ENCODE measurements at regions not wholly inside any gene's neighbourhood (a gene's known extent, or its start where the extent isn't known, plus 50 kb on each side); places are given as distances from the start of the nearest gene placed in this dataset.

GRCh38 chr7:25900245-25900644, 251.8 kb upstream of the NFE2L3 start:
- TF ChIP-seq, protein P1, sequence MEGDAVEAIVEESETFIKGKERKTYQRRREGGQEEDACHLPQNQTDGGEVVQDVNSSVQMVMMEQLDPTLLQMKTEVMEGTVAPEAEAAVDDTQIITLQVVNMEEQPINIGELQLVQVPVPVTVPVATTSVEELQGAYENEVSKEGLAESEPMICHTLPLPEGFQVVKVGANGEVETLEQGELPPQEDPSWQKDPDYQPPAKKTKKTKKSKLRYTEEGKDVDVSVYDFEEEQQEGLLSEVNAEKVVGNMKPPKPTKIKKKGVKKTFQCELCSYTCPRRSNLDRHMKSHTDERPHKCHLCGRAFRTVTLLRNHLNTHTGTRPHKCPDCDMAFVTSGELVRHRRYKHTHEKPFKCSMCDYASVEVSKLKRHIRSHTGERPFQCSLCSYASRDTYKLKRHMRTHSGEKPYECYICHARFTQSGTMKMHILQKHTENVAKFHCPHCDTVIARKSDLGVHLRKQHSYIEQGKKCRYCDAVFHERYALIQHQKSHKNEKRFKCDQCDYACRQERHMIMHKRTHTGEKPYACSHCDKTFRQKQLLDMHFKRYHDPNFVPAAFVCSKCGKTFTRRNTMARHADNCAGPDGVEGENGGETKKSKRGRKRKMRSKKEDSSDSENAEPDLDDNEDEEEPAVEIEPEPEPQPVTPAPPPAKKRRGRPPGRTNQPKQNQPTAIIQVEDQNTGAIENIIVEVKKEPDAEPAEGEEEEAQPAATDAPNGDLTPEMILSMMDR (IDR thresholded peaks at IDR 0.05 in 4 of 5, conservative IDR thresholded peaks at IDR 0.05 in 1 of 5): no peak
- no peak for TF ChIP-seq POLR2A (IDR thresholded peaks at IDR 0.05)

Measured in gastrocnemius medialis (tissue), 4 donors.